ENCODE measurements at regions not wholly inside any gene's neighbourhood (a gene's known extent, or its start where the extent isn't known, plus 50 kb on each side); places are given as distances from the start of the nearest gene placed in this dataset.
A peak's percentile ranks its signal among the peaks of the same experiment; 100 is the strongest.

DNA sequence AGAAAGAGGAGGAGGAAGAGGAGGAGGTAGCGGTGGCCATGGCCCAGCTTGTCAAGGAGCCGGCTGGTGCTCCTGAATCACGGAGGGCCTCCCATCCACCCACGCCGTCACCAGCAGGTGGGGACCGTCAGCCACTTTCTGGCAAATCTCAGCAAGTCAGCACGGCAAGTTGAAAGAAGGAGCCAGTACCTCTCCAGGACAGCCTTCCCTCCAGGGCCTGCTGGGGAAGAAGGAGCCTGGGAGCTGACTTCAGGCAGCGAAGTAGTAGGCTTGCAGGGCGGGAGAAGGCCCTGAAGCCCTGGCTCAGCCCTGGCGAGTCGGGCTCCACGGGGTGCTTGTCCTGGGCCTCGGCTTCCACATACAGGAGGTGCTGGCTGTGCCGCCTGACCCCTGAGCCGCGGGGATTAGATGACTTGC, 99.2 kb upstream of the TRPM1 start (continued):
- TF ChIP-seq SMC3 (IDR thresholded peaks at IDR 0.05; ENCODE audit: borderline replicate concordance, low read length) (peak; percentile 86), PAX5 (IDR thresholded peaks at IDR 0.05; ENCODE audit: borderline replicate concordance, low read depth, low read length) (no peak), BRCA1 (IDR thresholded peaks at IDR 0.05; ENCODE audit: low read depth, low read length) (no peak), PML (IDR thresholded peaks at IDR 0.05; ENCODE audit: low read length) (no peak), RB1 (IDR thresholded peaks at IDR 0.05; ENCODE audit: borderline replicate concordance) (0 out of 2 replicates have a peak, but pooled peaks have one; percentile 43), HDGF (IDR thresholded peaks at IDR 0.05) (peak; percentile 36; the same call in 1 of the 2 replicates), ZNF24 (IDR thresholded peaks at IDR 0.05) (no peak), EGR1 (IDR thresholded peaks at IDR 0.05; ENCODE audit: borderline replicate concordance in 1 of 2, low read depth in 2 of 2, low read length in 2 of 2) (peak in 1 of 2 experiments; percentile 44; a peak in 1 of 3 replicates), NR2F1 (conservative IDR thresholded peaks at IDR 0.05) (no peak), HDAC6 (IDR thresholded peaks at IDR 0.05; ENCODE audit: unreplicated experiment) (no peak), IRF4 (IDR thresholded peaks at IDR 0.05; ENCODE audit: low read depth, low read length) (no peak), SMAD1 (IDR thresholded peaks at IDR 0.05; ENCODE audit: low read depth, partially characterized antibody) (no peak), CHD2 (IDR thresholded peaks at IDR 0.05; ENCODE audit: borderline replicate concordance, low read depth, low read length) (no peak), BCL11A (IDR thresholded peaks at IDR 0.05; ENCODE audit: low read depth, low read length) (no peak), SREBF2 (IDR thresholded peaks at IDR 0.05; ENCODE audit: low read length) (no peak), MEF2B (IDR thresholded peaks at IDR 0.05; ENCODE audit: partially characterized antibody, poor library complexity, severe bottlenecking) (no peak), WRNIP1 (IDR thresholded peaks at IDR 0.05; ENCODE audit: borderline replicate concordance, low read depth, low read length) (no peak), SMAD5 (IDR thresholded peaks at IDR 0.05; ENCODE audit: low read depth) (no peak), FOXM1 (IDR thresholded peaks at IDR 0.05; ENCODE audit: low read depth, low read length) (no peak), CBX3 (IDR thresholded peaks at IDR 0.05; ENCODE audit: borderline replicate concordance, low read depth) (no peak), JUNB (IDR thresholded peaks at IDR 0.05) (no peak)
- TF ChIP-seq, protein P1, sequence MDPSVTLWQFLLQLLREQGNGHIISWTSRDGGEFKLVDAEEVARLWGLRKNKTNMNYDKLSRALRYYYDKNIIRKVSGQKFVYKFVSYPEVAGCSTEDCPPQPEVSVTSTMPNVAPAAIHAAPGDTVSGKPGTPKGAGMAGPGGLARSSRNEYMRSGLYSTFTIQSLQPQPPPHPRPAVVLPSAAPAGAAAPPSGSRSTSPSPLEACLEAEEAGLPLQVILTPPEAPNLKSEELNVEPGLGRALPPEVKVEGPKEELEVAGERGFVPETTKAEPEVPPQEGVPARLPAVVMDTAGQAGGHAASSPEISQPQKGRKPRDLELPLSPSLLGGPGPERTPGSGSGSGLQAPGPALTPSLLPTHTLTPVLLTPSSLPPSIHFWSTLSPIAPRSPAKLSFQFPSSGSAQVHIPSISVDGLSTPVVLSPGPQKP (IDR thresholded peaks at IDR 0.05; ENCODE audit: low read depth, low read length) = no peak
- TF ChIP-seq, protein P2, sequence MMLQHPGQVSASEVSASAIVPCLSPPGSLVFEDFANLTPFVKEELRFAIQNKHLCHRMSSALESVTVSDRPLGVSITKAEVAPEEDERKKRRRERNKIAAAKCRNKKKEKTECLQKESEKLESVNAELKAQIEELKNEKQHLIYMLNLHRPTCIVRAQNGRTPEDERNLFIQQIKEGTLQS (IDR thresholded peaks at IDR 0.05; ENCODE audit: borderline replicate concordance, extremely low read depth, low read depth, low read length) = no peak
- TF ChIP-seq, protein P3, sequence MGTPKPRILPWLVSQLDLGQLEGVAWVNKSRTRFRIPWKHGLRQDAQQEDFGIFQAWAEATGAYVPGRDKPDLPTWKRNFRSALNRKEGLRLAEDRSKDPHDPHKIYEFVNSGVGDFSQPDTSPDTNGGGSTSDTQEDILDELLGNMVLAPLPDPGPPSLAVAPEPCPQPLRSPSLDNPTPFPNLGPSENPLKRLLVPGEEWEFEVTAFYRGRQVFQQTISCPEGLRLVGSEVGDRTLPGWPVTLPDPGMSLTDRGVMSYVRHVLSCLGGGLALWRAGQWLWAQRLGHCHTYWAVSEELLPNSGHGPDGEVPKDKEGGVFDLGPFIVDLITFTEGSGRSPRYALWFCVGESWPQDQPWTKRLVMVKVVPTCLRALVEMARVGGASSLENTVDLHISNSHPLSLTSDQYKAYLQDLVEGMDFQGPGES (IDR thresholded peaks at IDR 0.05) = no peak
- TF ChIP-seq, protein P4, sequence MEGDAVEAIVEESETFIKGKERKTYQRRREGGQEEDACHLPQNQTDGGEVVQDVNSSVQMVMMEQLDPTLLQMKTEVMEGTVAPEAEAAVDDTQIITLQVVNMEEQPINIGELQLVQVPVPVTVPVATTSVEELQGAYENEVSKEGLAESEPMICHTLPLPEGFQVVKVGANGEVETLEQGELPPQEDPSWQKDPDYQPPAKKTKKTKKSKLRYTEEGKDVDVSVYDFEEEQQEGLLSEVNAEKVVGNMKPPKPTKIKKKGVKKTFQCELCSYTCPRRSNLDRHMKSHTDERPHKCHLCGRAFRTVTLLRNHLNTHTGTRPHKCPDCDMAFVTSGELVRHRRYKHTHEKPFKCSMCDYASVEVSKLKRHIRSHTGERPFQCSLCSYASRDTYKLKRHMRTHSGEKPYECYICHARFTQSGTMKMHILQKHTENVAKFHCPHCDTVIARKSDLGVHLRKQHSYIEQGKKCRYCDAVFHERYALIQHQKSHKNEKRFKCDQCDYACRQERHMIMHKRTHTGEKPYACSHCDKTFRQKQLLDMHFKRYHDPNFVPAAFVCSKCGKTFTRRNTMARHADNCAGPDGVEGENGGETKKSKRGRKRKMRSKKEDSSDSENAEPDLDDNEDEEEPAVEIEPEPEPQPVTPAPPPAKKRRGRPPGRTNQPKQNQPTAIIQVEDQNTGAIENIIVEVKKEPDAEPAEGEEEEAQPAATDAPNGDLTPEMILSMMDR (IDR thresholded peaks at IDR 0.05 in 2 of 3, conservative IDR thresholded peaks at IDR 0.05 in 1 of 3; ENCODE audit: control insufficient read depth in 2 of 3, extremely low read depth in 1 of 3, insufficient read depth in 1 of 3, low read depth in 3 of 3, low read length in 3 of 3) = peak; percentile 61 to 88 (median 74)
- TF ChIP-seq, protein P5, sequence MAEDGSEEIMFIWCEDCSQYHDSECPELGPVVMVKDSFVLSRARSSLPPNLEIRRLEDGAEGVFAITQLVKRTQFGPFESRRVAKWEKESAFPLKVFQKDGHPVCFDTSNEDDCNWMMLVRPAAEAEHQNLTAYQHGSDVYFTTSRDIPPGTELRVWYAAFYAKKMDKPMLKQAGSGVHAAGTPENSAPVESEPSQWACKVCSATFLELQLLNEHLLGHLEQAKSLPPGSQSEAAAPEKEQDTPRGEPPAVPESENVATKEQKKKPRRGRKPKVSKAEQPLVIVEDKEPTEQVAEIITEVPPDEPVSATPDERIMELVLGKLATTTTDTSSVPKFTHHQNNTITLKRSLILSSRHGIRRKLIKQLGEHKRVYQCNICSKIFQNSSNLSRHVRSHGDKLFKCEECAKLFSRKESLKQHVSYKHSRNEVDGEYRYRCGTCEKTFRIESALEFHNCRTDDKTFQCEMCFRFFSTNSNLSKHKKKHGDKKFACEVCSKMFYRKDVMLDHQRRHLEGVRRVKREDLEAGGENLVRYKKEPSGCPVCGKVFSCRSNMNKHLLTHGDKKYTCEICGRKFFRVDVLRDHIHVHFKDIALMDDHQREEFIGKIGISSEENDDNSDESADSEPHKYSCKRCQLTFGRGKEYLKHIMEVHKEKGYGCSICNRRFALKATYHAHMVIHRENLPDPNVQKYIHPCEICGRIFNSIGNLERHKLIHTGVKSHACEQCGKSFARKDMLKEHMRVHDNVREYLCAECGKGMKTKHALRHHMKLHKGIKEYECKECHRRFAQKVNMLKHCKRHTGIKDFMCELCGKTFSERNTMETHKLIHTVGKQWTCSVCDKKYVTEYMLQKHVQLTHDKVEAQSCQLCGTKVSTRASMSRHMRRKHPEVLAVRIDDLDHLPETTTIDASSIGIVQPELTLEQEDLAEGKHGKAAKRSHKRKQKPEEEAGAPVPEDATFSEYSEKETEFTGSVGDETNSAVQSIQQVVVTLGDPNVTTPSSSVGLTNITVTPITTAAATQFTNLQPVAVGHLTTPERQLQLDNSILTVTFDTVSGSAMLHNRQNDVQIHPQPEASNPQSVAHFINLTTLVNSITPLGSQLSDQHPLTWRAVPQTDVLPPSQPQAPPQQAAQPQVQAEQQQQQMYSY (CRISPR knock-in tag; IDR thresholded peaks at IDR 0.05) = no peak
